Activated gamma-delta T cell treated with Interleukin-2 at 50 U/mL for 16 hours (primary cell): ENCODE measurements at regions not wholly inside any gene's neighbourhood (a gene's known extent, or its start where the extent isn't known, plus 50 kb on each side); places are given as distances from the start of the nearest gene placed in this dataset.

Experiments used
- DNase-seq: peaks from one replicate; pipeline ENCODE4 v3.0.0-alpha.2; 2020

DNA sequence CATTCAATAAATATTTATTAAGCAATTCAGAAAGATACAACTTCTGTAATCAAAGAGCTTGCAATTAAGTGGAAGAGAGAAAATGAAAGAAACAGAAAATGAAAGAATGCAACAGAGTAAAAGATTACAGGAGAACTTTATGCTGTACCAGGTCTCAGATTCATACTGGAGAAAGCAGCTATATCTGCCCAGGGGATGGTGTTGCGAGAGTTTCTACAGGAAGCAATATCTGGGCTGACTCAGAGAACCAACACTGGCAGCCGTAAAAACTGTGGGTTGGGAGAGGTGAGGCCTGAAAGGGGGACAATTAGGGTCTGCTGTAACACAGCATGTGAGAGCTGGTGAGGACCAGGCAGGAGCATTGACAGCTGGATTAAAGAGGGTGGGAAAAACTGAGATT lies 256.7 kb upstream of the TCF21 start:
- no peak for DNase-seq

DNA sequence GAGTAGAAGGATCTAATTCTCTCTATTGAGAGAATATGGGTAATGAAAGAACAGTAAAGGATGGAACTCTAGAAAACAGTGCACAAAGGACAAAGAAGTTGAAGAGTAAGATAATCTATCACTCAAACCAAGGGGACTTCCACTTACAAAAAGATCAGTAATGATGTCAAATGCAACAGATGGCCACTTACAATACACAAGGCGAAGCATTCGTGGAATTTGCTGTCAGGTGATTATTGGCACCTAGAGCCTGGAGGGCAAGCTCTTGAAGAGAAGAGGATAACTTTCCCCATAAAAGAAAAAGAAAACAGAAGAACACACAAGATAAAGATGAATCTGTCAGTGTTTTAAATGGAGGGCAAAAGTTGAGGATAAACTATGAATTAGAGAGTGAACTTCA lies 256.0 kb upstream of the TCF21 start:
- DNase-seq = no peak

DNA sequence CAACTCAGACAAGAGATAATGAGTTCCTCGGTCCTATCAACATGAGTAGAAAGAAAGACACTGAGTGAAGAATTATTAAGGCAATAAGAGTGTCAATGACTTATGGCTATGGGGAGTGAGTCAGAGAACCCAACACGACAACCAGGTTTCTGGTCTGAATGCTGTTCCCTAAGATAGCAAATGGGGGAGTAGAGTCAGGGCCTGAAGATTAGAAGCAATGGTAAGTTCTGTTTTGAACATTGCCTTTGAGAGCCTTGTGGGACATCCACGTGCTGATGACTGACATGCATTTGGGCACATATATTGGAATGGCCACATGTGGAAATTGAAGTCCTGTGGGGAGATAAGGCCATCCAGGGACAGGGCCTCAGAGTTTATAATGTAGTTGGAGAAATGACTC lies 254.4 kb upstream of the TCF21 start:
- DNase-seq = no peak

DNA sequence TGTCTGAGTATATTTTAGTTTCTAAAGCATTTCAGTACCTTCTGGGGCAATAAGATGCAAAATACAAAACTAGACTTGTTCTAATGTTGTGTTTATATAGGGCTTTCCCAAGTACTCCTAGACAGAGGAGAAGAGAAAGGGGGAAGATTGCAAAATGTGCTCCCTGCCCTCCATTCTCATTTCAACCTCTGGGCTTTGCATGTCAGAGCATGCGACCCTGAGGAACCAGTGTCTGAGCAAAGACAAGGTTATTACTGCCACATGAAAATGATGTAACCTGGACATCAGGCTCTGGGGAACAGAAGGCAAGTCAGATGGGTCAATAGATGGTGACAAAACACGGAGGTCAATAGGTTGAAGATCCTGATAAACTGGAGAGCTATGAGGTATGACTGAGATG lies 253.5 kb upstream of the TCF21 start:
- no peak for DNase-seq

DNA sequence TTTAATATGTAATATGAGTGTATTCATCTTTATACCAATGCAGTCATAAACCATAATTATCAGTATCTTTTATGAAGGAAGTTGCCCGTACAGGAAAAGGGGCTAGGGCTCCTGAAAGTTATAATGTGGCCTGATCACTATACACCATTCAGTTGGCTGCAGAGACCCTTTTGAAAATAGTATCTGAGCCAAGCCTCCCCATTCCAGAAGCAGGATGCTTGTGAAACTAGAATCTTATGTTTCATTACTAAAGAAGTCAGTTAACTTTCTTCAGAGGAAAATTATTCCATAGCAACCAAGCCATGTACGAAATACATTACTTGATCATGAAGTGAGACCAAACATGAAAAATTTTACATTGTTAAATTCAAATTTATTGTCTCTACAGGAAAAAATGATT lies 251.5 kb upstream of the TCF21 start:
- no peak for DNase-seq

DNA sequence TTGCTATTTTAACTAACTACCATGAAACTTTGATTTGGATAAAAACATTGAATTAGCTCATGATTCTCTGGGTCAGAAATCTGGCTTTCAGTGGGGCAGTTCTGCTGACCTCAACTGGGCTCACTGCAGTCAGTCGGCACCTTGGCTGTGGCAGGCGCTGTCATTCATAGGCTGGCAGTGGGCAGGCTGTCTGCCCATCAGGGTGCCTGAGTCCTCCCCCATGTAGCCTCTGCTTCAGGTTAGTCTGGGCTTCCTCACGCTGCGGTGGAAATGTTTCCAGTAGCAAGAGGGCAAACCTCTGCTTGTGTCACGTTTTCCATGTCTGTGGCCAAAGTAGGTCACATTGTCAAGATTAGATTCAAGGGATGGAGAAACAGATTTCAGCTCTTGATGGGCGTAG lies 251.0 kb upstream of the TCF21 start:
- no peak for DNase-seq

DNA sequence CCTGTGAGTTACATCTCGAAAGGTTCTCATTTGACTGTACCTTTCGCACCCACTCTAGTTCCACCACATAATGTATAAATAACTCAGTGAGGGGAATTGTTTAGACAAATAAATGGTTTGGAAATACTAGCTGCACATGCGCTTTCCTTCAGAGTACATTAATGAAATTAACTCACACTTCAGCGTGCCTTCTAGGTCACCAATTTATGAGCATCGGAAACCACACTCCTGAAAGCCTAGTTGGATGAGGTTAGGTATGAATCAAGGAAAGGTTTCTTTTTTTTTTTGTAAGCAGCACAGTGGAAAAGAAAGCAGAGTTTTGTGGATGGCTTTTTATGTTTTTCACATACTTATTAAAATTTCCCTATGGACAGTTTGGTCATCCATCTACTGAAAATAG lies 247.8 kb upstream of the TCF21 start:
- DNase-seq = no peak

DNA sequence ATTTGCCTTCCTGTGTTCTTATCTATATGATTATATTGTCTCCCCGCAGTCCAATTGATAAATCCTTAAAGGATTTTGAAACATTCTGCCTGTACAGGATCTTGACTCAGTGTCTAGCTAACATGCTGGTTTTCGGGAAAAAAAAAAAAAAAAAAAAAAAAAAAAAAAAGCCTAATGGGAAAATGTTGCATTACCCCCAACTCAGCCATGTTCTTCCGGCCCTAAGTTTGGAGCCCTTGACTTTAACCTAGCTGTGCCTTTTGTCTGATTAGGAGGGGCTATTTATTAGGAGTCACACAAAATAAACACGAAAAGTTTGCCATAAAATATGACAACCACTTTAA lies 244.4 kb upstream of the TCF21 start:
- no peak for DNase-seq

DNA sequence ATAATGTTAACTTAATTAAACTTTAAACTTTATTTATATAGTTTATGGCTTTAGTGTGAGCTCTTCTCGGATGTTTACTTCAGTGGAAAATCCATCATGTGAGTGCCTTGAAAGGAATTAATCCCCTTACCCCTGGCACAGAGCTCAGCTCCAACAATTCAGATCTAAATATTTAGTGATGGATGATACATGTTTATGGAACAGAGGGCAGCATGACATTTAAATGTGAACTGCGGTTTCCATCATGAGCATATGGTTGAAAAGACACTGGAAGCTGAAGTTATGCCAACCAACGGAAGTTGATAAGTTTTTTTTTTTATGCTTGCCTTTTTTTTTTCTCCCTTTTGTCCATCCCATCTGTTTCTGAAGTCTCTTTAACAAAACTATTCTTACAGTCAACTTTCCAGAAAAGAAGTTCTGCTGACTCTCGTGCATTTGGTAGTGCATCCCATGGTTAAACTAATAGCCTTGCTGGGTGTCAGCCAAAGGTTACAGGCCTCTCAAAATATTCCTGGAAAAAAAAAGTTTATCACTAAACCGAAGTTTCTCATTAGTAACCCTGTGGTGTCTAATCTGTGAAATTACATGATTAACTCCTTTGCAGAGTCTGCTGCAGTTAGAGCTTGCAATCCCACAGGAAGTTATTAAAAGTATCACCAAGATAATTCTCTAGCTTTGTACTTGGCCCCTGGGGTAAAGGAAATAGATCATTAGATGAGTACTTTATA lies 243.9 kb upstream of the TCF21 start:
- DNase-seq = no peak

DNA sequence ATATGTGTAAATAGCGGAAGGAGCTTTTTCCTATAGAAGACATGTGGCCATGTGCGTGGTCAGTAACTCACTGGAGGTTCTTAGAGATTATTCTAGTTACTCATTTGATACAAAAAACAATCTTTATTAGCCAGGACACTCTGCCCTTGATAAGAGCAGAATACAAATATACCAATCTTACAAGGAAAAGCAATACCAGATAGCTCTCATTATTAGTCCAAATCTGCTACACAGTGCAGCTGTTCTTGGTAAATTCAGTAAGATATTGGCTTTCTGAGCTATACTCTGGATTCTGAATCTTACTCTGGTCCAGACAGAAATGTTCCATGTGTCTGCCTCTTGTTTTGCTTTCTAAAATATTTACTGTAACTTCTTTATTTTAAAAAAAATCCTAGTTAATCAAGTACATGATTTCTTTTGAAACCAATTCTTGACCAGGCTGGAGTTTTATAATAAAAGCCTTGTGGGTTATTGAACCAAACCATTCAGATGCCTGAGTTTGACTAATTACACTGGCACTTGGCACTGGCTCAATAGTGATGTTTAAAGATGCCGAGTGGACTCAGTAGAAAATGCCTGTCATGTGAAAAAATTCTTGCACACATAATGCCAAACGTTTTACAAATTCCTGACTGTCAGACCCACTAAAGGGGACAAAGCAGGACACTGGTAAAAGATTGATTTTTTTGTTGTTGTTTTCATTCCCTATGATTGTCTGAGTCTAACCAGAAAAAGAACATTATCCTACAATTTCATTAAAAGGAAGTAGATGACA lies 242.8 kb upstream of the TCF21 start:
- DNase-seq = no peak

DNA sequence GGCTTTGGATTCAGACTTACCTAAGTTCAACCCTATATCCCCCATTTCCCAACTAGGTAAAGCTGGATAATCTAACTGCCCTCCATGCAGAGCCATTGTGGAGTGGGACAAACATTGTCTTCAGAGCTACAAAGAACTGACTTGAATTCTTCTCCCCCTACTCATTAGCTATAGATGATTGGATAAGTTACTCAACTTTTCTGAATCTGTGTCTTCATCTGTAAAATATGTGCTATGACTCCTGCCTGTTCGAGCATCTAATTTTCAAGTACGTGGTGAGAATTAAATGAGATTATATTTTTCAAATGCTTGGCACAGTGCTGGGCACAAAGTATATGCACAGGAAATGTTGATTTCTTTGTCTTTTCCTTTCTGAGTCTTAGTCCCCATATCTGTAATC lies 240.3 kb upstream of the TCF21 start:
- no peak for DNase-seq

DNA sequence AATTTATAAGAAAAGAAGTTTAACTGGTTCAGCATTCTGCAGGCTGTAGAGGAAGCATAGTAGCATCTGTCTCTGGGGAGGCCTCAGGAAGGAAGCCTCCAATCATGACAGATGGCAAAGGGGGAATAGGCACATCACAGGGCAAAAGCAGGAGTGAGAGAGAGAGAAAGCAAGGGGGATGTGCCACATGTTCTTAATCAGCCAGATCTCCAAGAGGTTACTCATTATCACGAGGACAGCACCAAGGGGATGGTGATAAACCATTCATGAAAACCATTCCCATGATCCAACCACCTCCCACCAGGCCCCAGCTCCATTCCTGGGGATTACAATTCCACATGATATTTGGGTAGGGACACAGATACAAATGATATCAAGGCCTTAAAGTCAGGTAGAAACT lies 217.5 kb upstream of the TCF21 start:
- no peak for DNase-seq

DNA sequence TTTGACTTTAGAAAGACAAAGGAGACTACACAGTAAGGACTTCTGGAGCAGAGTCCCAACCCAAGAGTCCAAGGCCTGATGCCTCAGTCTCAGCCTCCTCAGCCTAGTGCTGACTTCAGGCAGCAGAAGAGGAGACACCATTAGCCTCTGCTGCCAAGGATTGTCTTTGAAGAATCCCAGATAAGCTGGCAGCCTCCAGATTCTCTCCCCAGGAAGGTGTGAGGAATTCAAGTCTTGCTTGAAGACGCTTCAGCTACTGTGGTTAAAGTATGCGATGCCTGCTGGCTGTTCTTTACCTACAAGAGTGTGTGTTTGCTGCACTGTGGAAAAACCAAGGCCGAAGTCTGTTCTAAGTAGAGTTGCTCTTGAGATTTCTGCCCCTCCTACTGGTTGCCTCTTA lies 215.9 kb upstream of the TCF21 start:
- no peak for DNase-seq

DNA sequence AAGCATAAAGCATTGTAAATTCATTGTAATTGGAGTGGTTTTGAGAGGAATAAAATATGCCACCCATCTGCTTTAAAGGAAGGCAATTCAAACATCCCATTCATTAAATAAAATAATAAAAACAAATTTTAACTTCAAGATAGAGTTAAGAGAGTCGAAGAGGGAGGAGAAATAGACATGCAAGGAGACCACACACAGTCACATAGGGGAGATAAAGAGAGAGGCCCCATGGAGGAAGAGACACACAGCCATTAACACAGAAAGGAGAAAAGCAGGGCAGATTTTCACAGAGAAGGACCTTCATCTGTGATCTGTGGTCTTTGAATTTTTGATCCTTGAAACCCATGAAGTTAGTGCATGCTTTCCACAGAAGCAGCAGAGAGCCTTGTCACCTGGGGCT lies 214.3 kb upstream of the TCF21 start:
- no peak for DNase-seq

DNA sequence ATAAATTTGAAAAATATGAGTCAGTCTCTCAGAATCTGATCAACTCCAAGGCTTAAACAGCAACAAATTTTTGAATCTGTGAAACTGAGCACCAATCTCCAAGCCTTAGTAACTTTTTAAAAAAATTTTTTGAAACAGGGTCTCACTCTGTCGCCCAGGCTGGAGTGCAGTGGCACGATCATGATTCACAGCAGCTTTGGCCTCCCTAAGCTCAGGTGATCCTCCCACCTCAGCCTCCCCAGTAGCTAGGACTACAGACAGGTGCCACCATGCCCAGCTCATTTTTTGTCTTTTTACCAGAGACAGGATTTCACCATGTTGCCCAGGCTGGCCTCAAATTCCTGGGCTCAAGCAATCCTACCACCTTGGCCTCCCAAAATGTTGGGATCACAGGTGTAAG lies 207.9 kb upstream of the TCF21 start:
- DNase-seq = no peak

DNA sequence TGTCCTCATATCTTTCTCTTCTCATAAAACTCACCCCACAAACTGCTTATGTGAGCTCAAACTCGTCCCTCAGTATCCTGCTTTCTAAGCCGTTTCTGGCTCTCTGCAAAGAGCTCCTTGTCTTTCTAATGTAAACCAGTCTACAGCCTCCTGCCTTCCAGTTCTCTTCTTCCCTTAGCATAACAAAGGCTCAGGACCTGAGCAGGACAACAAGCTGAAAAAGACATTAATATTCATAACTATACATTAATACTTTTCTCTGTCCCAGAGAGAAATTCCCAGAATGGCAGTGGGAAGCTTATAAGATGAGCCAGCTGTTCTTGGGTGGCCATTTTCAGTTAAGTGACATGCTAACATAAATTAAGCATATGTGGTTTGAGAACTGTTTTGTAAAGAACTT lies 207.0 kb upstream of the TCF21 start:
- DNase-seq = no peak

DNA sequence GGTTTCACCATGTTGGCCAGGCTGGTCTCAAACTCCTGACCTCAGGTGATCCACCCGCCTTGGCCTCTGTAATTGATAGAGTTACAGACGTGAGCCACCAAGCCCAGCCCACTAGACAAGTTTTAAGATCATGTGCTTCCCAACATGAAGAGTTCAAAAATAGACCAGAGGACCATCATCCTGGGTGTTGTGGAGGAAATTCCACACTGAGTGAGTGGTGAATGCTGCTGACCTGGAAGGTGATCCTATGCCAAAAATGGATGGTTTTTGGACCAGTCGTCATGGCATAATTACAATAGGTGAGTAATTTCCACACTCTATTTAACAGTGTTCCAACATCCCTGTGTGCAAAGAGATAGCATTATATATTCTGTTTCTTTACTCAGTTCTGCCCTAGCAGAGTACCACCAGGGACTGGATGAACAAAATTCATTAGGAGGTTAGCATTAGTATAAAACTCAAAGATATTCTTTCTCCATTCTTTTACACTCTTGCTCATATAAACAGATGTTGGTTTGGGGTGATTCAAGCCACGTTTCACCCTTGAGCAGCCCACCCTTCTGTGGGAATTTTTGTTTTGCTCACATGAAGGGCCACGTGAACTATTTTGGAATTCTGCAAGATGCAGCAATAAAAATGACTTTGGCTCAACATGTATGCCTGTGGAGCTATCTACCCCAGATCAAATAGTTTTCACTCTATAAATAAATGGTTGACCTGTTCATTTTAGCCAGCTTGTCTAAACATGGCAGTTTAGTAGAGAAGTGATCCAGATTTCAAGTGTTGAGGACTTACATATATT lies 206.2 kb upstream of the TCF21 start:
- no peak for DNase-seq

DNA sequence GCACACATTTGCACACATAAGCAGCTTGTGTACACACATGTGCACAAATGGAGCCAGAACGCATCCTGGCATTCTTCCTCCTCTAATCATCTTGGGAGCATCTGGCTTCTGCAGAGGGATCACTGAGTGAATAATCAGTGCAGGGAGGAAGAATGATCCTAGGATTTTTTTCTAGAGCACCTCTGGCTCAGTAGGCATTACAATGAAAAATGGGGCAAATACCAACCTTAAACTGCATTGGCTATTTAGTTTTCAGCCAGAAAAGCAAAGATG lies 205.7 kb upstream of the TCF21 start:
- no peak for DNase-seq

DNA sequence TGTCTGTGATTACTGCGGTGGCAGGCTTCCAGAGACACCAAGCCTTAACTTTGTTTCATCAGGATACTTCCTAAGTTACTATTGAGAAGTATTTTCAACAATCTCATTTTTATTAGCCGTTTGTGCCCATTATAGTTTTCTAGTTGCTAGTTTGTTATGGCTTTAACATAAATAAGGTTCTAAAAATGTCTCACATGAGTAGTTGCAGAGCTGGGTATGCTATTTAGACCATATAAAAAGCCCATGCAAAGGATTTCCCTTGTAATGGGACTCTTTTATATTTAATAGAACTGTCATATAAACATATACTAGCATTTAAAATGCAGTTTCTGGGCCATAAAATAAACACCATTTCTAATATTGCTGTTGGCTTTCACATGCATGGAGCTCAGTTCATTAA lies 205.3 kb upstream of the TCF21 start:
- DNase-seq = no peak

DNA sequence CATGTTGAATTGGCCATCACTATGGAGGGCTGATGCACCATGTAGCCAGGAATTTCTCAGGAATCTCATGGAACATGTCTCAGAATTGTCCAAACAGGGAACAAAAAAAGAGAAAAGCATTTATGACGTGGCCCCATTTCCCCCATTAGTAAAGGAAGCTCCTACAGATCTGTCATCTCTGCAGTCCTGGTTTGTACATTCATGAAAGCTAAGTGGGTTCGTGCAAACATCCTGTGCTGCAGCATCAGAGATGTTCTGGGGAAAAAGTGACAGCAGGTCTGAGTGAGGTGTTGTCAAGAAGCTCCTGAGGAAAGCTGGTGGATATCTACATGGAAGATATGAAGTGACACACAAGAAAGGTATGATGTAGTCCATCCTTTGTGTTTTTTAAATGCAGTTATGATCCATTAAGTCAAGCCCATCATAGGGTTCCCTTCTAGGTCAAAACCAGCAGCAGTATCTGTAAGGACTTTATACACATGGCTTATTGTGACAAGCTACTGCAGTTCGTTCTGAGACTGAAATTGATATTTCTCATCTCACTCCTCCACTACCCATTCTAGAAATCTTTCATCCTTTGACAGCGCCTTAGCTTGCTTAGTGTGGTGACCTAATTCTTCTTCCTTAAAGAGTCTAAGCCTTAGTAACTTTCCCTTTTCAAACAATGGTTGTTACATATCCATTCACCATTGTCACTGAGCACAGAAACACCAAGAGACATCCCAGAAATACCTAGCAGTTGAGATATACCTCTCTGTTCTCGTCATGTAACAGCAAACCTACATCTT lies 200.0 kb upstream of the TCF21 start:
- DNase-seq = no peak

DNA sequence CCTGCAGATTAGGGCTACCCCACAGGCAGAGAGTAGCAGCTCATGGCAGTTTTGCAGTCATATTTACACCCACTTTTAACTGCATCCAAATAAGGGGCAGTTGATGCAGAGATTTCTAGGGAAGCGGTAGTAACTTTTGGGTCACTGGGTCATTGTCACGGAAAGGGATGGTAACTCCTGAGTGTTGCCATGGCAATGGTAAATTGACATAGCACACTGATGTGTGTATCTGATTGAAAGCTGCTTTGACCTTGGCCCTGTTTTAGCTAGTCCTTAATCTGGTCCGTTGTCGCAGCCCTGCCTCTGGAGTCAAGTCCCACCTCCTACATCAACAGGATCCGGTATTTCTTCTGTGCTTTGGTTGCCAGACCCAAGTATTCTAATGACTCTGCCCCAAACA lies 199.1 kb upstream of the TCF21 start:
- DNase-seq = no peak

DNA sequence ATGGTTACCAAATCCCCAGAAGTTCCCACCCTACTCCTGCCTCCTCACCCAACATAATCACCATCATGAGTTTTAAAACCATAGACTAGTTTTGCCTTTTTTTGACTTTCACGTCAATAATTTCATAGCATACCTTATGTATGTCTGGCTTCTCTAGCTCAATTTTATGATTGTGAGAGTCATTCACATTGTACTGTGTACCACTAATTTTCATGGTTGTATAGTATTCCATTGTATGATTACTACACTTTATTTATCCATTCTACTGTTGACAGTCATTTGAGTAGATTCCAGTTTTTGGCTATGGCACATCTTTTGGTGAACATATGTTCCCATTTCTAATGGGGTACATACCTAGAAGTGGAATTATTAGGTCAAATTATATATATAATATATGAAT lies 195.3 kb upstream of the TCF21 start:
- no peak for DNase-seq

DNA sequence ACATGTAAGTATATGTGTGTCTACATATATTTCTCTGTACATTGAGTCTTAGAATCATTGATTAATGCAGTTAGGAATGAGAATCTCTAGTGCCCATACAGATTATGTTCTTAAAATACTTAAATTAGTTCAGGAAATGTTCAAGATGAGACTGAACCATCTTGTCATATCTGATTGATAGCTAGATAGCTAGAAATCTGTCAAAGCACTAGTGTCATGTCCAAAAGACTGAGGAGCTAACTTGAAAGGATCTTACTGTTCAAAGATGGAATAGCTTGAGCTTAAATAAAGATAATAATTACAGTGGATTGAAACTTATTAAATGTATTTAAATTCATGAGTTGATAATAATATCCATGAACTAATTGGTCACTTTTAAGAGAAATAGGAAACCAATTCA lies 191.7 kb upstream of the TCF21 start:
- DNase-seq = no peak

DNA sequence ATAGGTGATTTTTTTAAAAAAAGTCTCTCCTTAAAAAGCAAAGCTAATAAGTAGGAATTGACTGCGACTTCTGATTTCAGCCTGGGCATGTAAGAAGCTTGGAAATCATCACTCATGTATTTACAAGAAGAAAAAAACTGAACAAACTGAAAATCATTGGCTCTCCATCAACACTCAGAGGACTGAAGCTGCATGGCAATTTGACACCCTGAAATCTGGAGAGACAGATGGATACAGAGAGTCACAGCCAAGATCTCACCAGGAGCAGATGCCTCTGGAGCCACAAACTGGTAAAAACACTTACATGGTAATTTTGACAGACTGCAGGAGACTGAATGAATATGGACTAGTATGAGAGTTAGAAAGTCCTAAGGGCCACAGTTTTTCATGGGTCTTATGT lies 191.2 kb upstream of the TCF21 start:
- no peak for DNase-seq
